ENCODE measurements at regions not wholly inside any gene's neighbourhood (a gene's known extent, or its start where the extent isn't known, plus 50 kb on each side); places are given as distances from the start of the nearest gene placed in this dataset.

- peak; percentile 79 for DNase-seq
These were observed 225.0 kb upstream of the ANKRD55 start for GRCh38 chr5:56457887-56458812.

- DNase-seq: peak; percentile 64
These were observed 222.9 kb upstream of the ANKRD55 start for GRCh38 chr5:56456002-56456401.

- DNase-seq: no peak
These were observed 222.3 kb upstream of the ANKRD55 start for GRCh38 chr5:56455417-56455816.

- no peak for DNase-seq
These were observed 221.2 kb upstream of the ANKRD55 start for GRCh38 chr5:56454219-56454862.

GRCh38 chr5:56451742-56452141 lies 218.6 kb upstream of the ANKRD55 start:
- no peak for DNase-seq

- no peak for DNase-seq
These were observed 217.6 kb upstream of the ANKRD55 start for GRCh38 chr5:56450766-56451165.

- DNase-seq: no peak
These were observed 216.0 kb upstream of the ANKRD55 start for GRCh38 chr5:56449071-56449640.

- DNase-seq: no peak
These were observed 214.5 kb upstream of the ANKRD55 start for GRCh38 chr5:56447656-56448055.

- DNase-seq: no peak
These were observed 214.1 kb upstream of the ANKRD55 start for GRCh38 chr5:56447232-56447631.

GRCh38 chr5:56446728-56447127 lies 213.6 kb upstream of the ANKRD55 start:
- no peak for DNase-seq

GRCh38 chr5:56443826-56444225 lies 210.7 kb upstream of the ANKRD55 start:
- no peak for DNase-seq

- peak; percentile 68 for DNase-seq
These were observed 208.0 kb upstream of the ANKRD55 start for GRCh38 chr5:56440871-56441740.

GRCh38 chr5:56434986-56435385 lies 201.9 kb upstream of the ANKRD55 start:
- DNase-seq: no peak

GRCh38 chr5:56433039-56433617 lies 200.0 kb upstream of the ANKRD55 start:
- DNase-seq: no peak

- peak; percentile 45 for DNase-seq
These were observed 199.2 kb upstream of the ANKRD55 start for GRCh38 chr5:56432321-56432720.

GRCh38 chr5:56430422-56430821 lies 197.3 kb upstream of the ANKRD55 start:
- DNase-seq: no peak

- DNase-seq: no peak
These were observed 196.0 kb upstream of the ANKRD55 start for GRCh38 chr5:56429110-56429561.

GRCh38 chr5:56426693-56427092 lies 193.6 kb upstream of the ANKRD55 start:
- DNase-seq: no peak

GRCh38 chr5:56422076-56422762 lies 189.1 kb upstream of the ANKRD55 start:
- DNase-seq: no peak

GRCh38 chr5:56421246-56422075 lies 188.3 kb upstream of the ANKRD55 start:
- no peak for DNase-seq

GRCh38 chr5:56420323-56420722 lies 187.2 kb upstream of the ANKRD55 start:
- DNase-seq: no peak
